Smooth muscle cell (in vitro differentiated cells): ENCODE measurements at regions not wholly inside any gene's neighbourhood (a gene's known extent, or its start where the extent isn't known, plus 50 kb on each side); places are given as distances from the start of the nearest gene placed in this dataset.

ENCODE experiments used
- DNase-seq: peaks from one replicate; lab custom pipeline; 2025; ENCODE audit not compliant: unreplicated experiment; lab: John Stamatoyannopoulos, UW
- H2AFZ ChIP-seq: fragments of 200-600 bp; sonication (generic); 2 replicates; pipeline ENCODE4 v1.6.0; 2016; ENCODE audit warnings: antibody characterized with exemption, low read depth, mild to moderate bottlenecking
- H3F3A ChIP-seq: fragments of 200-600 bp; sonication (generic); 2 replicates; pipeline ENCODE4 v1.6.0; 2017; ENCODE audit warnings: antibody characterized with exemption, low read depth
- H3K27ac ChIP-seq: fragments of 200-600 bp; sonication (generic); 2 replicates; pipeline ENCODE4 v1.5.1; 2016; ENCODE audit warnings: low read depth, mild to moderate bottlenecking
- H3K27me3 ChIP-seq: fragments of 200-600 bp; sonication (generic); 2 replicates; pipeline ENCODE4 v1.6.1; 2016; ENCODE audit warnings: low read depth, mild to moderate bottlenecking
- H3K36me3 ChIP-seq: fragments of 200-600 bp; sonication (generic); 2 replicates; pipeline ENCODE4 v1.5.1; 2016; ENCODE audit warnings: low read depth
- H3K4me1 ChIP-seq: fragments of 200-600 bp; sonication (generic); 2 replicates; pipeline ENCODE4 v1.5.1; 2016; ENCODE audit warnings: low read depth
- H3K4me2 ChIP-seq: fragments of 200-600 bp; sonication (generic); 2 replicates; pipeline ENCODE4 v1.6.0; 2016; ENCODE audit warnings: mild to moderate bottlenecking
- H3K4me3 ChIP-seq: fragments of 200-600 bp; sonication (generic); 2 replicates; pipeline ENCODE4 v1.5.1; 2016; ENCODE audit warnings: mild to moderate bottlenecking
- H3K79me2 ChIP-seq: fragments of 200-600 bp; sonication (generic); 2 replicates; pipeline ENCODE4 v1.6.0; 2016; ENCODE audit warnings: low read depth, mild to moderate bottlenecking
- H3K9ac ChIP-seq: fragments of 200-600 bp; sonication (generic); 2 replicates; pipeline ENCODE4 v1.6.0; 2016; ENCODE audit warnings: low read depth
- H3K9me3 ChIP-seq: fragments of 200-600 bp; sonication (generic); replicated peaks from 2 replicates; pipeline ENCODE4 v1.5.1; 2016; ENCODE audit warnings: low read depth
- H4K20me1 ChIP-seq: fragments of 200-600 bp; sonication (generic); 2 replicates; pipeline ENCODE4 v1.6.0; 2016; ENCODE audit warnings: low read depth
- CTCF ChIP-seq: fragments of 200-600 bp; sonication (generic); IDR thresholded peaks from 2 replicates; pipeline ENCODE4 v1.5.1; 2017; ENCODE audit warnings: borderline replicate concordance, mild to moderate bottlenecking, antibody characterized with exemption; ENCODE audit not compliant: insufficient read depth, poor library complexity, severe bottlenecking
- WGBS: methylation state at CpG from one replicate; pipeline ENCODE4 v1.1.7; 2016; ENCODE audit warnings: low lambda C conversion rate; 5-methylcytosine and 5-hydroxymethylcytosine counted together

- Histone ChIP-seq H3K79me2 (no peaks in the 10 kb centered on the region), H3K4me3 (no peak overlapping the region), H3K9ac (no peak overlapping the region), H3K4me1 (no peaks in the 10 kb centered on the region), H3K27ac (no peak overlapping the region), H2AFZ (no peak overlapping the region), H3K9me3 (no peaks in the 10 kb centered on the region), H3K27me3 (no peaks in the 10 kb centered on the region), H4K20me1 (no peaks in the 10 kb centered on the region), H3F3A (no peaks in the 10 kb centered on the region), H3K36me3 (no peaks in the 10 kb centered on the region), H3K4me2 (no peak overlapping the region)
- no peak for TF ChIP-seq CTCF
- DNase-seq, result no peak
- WGBS, result 92% methylated on average over 2 of the region's 2 CpGs
Observed at GRCh38 chr6:3937438-3937837, 88.3 kb downstream of the FAM50B start.

- no peaks in the 10 kb centered on the region for H3K36me3 ChIP-seq
- H3K4me3 ChIP-seq, result no peak overlapping the region
- no peaks in the 10 kb centered on the region for H4K20me1 ChIP-seq
- no peak for TF ChIP-seq CTCF
- no peak overlapping the region for H3K4me2 ChIP-seq
- no peak overlapping the region for H3K9ac ChIP-seq
- H3K79me2 ChIP-seq, result no peaks in the 10 kb centered on the region
- no peak overlapping the region for H3K27ac ChIP-seq
- no peaks in the 10 kb centered on the region for H3K4me1 ChIP-seq
- H2AFZ ChIP-seq, result no peak overlapping the region
- H3K27me3 ChIP-seq, result no peaks in the 10 kb centered on the region
- no peaks in the 10 kb centered on the region for H3F3A ChIP-seq
- H3K9me3 ChIP-seq, result no peaks in the 10 kb centered on the region
- no peak for DNase-seq
- WGBS, result 97% methylated on average over 4 of the region's 4 CpGs
Observed at GRCh38 chr6:3938715-3939367, 89.7 kb downstream of the FAM50B start.

- Histone ChIP-seq H3K79me2 (no peaks in the 10 kb centered on the region), H3F3A (no peaks in the 10 kb centered on the region), H3K4me1 (no peaks in the 10 kb centered on the region), H4K20me1 (no peaks in the 10 kb centered on the region), H3K27me3 (no peaks in the 10 kb centered on the region), H3K9ac (no peak overlapping the region), H3K36me3 (no peaks in the 10 kb centered on the region), H3K4me2 (peak overlapping the region; percentile 6), H3K27ac (no peak overlapping the region), H3K4me3 (no peak overlapping the region), H2AFZ (no peak overlapping the region), H3K9me3 (no peaks in the 10 kb centered on the region)
- TF ChIP-seq CTCF, result no peak
- DNase-seq, result no peak
- WGBS, result 86% methylated on average over 7 of the region's 7 CpGs
Observed at GRCh38 chr6:3939368-3939958, 90.3 kb downstream of the FAM50B start.

GRCh38 chr6:3939964-3940363 is 90.8 kb downstream of the FAM50B start:
- Histone ChIP-seq H3K4me2 (peak overlapping the region; percentile 6), H3K9ac (no peak overlapping the region), H3K27ac (no peak overlapping the region), H3F3A (no peaks in the 10 kb centered on the region), H3K4me3 (no peak overlapping the region), H4K20me1 (no peaks in the 10 kb centered on the region), H3K79me2 (no peaks in the 10 kb centered on the region), H3K9me3 (no peaks in the 10 kb centered on the region), H3K4me1 (no peaks in the 10 kb centered on the region), H3K27me3 (no peaks in the 10 kb centered on the region), H3K36me3 (no peaks in the 10 kb centered on the region), H2AFZ (no peak overlapping the region)
- WGBS, result 15% methylated on average over 9 of the region's 9 CpGs
- DNase-seq, result no peak
- no peak for TF ChIP-seq CTCF
